ENCODE measurements at regions not wholly inside any gene's neighbourhood (a gene's known extent, or its start where the extent isn't known, plus 50 kb on each side); places are given as distances from the start of the nearest gene placed in this dataset.

DNA sequence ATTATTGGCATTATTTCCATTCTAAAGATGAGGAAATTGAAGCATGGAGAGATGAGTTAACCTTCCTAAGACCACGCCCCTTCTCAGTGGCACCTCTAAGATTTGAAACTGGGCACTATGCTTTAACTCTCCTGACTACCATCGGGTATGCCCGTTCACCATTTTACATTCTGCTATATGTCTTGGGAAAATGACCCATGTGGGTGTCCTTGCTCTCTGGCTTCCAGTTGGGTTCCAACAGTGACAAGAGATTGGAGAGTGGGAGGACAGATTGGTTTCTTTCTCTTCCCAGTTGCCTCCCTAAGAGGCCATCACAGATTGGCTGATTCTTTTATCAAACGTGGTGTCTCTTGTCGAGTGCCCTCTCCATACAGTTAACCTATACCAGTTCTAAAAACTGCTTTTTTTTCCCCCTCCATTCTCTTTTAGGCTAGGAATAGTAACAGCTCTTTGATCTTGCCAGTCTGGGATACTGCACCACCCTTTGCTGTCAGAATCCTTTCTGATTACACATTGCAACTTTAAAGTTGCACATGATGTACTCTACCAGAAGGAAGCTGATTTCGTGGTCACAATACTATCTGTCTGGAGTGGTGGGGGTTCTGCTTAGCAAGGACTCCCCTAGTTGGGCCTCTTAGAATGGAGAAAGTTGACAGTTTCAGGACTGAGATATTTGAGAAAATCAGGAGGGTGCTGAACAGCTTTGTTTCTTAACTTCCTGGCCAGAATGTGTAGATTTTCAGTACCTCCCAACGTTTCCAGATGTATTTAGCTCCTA is 88.0 kb upstream of the ELOVL5 start:
- TF ChIP-seq, protein P1, sequence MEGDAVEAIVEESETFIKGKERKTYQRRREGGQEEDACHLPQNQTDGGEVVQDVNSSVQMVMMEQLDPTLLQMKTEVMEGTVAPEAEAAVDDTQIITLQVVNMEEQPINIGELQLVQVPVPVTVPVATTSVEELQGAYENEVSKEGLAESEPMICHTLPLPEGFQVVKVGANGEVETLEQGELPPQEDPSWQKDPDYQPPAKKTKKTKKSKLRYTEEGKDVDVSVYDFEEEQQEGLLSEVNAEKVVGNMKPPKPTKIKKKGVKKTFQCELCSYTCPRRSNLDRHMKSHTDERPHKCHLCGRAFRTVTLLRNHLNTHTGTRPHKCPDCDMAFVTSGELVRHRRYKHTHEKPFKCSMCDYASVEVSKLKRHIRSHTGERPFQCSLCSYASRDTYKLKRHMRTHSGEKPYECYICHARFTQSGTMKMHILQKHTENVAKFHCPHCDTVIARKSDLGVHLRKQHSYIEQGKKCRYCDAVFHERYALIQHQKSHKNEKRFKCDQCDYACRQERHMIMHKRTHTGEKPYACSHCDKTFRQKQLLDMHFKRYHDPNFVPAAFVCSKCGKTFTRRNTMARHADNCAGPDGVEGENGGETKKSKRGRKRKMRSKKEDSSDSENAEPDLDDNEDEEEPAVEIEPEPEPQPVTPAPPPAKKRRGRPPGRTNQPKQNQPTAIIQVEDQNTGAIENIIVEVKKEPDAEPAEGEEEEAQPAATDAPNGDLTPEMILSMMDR (conservative IDR thresholded peaks at IDR 0.05; ENCODE audit: control insufficient read depth, insufficient read depth, low read depth, low read length), result no peak
- DNase-seq (ENCODE audit: low read depth), result peak; percentile 52
- no peak overlapping the region for H3K4me3 ChIP-seq (ENCODE audit: control insufficient read depth, low read depth, low read length)

DNA sequence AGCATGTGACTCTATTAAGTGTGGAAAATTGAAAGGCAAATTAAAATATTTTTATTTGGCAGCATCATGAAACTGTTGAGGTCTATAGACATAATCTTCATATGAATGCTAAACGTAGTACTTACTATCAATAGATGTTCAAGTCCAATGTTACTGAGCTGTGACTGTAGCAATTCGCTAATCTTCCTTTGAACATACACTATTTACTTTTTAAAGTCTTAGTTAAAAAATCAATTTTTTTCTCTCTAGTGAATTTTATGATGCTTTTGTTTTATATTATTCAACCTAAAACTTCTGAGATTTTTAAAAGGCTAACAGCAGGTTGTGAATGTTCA is 85.2 kb upstream of the ELOVL5 start:
- no peak for DNase-seq (ENCODE audit: low read depth)
- TF ChIP-seq, protein P1 (conservative IDR thresholded peaks at IDR 0.05; ENCODE audit: control insufficient read depth, insufficient read depth, low read depth, low read length), result no peak
- H3K4me3 ChIP-seq (ENCODE audit: control insufficient read depth, low read depth, low read length), result no peak overlapping the region

DNA sequence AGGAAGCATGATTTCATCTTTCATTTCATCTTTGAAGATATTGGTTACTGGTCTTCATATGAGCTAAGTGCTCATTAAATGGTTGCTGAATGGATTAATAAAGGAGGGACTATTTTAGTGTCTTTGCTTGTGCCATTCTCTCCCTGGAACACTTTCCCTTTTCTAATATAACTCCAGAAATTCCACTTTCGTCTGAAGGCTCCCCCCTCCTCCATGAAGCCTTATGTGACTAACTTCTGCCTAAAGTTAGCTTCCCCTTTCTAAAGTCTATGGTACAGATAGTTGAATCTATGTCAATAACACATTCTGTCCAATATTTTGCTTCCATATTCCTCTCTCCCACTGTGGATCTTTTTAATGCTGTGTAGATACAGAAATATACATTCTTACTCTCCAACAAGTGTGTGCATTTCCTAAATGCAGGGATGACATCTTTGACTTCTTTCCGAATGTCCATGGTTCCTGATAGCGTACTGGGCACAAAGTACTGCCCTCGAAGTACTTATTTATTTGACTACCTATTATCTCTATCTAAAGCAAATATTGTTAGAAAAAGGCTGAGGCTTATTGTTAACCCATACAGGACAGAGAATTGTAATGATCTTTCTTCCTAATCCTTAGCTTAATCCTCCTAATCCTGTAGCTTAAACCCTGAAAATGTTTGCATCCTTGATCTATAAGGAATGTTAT is 84.7 kb upstream of the ELOVL5 start:
- TF ChIP-seq, protein P1 (conservative IDR thresholded peaks at IDR 0.05; ENCODE audit: control insufficient read depth, insufficient read depth, low read depth, low read length), result no peak
- DNase-seq (ENCODE audit: low read depth), result no peak
- no peak overlapping the region for H3K4me3 ChIP-seq (ENCODE audit: control insufficient read depth, low read depth, low read length)

DNA sequence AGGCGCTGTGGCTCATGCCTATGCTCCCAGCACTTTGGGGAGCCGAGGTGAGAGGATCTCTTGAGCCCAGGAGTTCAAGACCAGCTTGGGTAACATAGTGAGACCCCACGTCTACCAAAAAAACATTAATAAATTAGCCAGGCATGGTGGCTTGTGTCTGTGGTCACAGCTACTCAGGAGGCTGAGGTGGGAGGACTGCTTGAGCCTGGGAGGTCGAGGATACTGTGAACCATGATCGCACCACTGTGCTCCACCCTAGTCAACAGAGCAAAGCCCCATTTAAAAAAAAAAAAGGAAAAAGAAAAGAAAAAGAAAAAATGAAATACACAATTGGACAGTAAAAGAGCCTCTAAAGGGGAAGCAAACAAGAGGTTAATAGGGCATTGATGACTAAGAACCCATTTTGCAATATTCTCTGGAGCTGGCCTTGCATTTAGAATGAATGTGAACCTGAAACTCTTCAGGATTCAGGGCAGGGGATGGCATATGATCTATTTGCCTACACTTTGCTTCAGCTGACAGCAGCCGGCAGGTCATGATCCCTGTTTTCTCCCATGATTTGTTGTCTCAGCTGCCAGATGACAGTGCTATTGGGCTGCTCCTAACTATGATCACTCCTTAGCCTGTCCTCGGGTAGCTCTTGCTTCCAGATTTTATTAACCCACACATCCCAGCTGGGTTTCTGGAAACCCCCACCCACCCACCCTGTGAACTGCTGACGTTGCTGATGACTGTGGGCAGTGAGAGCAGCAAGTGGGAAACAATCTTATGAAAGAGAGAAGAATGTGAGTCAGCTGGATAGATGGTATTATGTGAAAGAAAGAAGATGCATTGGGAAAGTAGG is 83.8 kb upstream of the ELOVL5 start:
- DNase-seq (ENCODE audit: low read depth), result peak; percentile 97
- TF ChIP-seq, protein P1 (conservative IDR thresholded peaks at IDR 0.05; ENCODE audit: control insufficient read depth, insufficient read depth, low read depth, low read length), result no peak
- no peak overlapping the region for H3K4me3 ChIP-seq (ENCODE audit: control insufficient read depth, low read depth, low read length)

DNA sequence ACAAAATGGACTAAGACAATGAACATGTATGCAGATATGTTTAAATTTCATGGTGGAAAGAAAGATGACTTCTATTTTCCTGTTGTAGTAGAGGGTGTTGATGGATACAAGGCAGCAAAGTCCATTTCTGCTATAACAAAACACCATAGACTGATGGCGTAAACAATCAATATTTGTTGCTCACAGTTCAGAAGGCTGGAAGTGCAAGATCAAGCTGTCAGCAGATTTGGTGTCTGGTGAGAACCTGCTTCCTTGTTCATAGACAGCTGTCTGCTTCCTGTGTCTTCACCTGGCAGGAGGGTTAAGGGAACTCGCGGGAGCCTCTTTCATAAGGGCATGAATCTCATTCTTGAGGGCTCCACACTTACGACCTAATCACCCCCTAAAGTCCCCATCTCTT is 83.0 kb upstream of the ELOVL5 start:
- no peak for DNase-seq (ENCODE audit: low read depth)
- H3K4me3 ChIP-seq (ENCODE audit: control insufficient read depth, low read depth, low read length), result no peak overlapping the region
- TF ChIP-seq, protein P1 (conservative IDR thresholded peaks at IDR 0.05; ENCODE audit: control insufficient read depth, insufficient read depth, low read depth, low read length), result no peak

DNA sequence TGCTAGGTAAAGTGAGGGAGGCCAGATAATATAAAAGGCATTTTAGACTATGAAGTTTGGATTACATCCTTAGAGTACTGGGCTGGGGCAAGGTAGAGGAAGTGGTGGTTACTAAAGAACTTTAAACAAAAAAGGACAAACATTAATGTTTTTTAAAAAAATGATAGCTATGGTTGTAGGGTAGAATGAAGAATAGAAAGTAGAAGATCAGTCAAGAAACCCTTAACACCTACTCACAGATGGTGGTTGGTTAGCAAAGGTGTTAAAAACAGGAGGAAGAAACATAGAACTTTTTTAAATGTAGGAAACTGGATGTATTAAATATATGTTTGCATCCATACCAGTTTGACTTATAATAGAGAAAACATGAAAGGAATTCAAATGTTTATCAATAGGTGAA is 80.7 kb upstream of the ELOVL5 start:
- TF ChIP-seq, protein P1 (conservative IDR thresholded peaks at IDR 0.05; ENCODE audit: control insufficient read depth, insufficient read depth, low read depth, low read length), result no peak
- DNase-seq (ENCODE audit: low read depth), result no peak
- no peak overlapping the region for H3K4me3 ChIP-seq (ENCODE audit: control insufficient read depth, low read depth, low read length)
